GM21390 (cell line): ENCODE measurements at regions not wholly inside any gene's neighbourhood (a gene's known extent, or its start where the extent isn't known, plus 50 kb on each side); places are given as distances from the start of the nearest gene placed in this dataset.

ENCODE experiments used
- ATAC-seq: cut with Tn5 transposase; IDR thresholded peaks from one replicate; pipeline ENCODE4 v1.9.1; 2021; ENCODE audit not compliant: unreplicated experiment

- ATAC-seq: no peak
Measured at GRCh38 chr6:28732052-28732451, 191.7 kb downstream of the TRIM27 start.

DNA sequence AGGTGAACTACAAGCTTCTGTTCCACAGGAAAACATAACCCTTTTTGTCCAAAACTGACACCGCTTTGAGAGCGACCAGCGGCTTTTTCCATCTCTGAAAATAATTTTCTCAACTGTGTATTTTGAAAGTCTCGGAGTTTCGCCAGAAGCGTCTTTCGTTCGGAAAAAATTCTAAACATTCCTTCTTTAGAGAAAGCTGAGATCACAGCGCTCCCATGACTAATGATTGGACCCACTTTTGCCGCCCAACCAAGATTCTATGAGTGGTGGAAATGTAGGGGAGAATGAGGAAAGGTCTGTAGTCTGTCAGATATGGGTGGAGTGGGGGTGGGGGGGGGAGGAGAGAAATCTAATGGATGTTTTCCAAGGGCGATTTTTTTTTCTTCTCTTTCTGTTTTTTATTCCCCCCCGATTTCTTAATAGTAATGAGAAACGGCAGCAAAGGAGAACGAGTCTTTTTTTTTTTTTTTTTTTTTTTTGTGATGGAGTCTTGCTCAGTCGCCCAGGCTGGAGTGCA lies 189.3 kb downstream of the TRIM27 start:
- ATAC-seq: no peak

- no peak for ATAC-seq
Measured at GRCh38 chr6:28736121-28736520, 187.7 kb downstream of the TRIM27 start.

DNA sequence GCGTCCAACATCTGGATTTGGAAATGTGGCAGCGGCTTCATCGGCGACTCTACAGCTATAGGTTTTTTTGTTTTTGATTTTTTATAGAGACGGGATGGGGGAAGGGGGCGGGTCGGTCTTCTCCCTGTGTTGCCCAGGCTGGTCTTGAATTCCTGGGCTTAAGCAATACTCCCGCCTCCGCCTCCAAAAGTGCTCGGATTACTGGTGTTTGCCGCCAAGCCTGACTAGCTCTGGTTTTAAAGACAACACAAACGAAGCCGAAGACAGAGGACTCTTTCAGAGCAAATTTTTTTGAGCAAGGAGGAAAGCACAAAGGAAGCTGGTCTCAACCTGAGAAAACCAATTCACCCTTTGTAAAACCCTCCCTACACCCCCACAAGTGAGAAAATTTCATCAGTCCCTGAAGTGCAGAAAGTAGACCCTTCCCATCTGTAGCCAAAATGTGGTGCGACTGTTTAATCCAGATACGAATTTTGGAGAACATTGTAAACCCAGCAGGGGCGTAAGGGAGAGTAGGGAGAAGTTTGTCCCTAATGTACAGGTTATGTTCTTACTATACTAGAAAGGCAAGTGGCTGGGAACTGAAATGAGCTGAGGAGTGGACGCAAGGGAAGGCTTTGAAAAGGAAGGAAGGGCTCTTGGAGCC lies 185.9 kb downstream of the TRIM27 start:
- no peak for ATAC-seq

DNA sequence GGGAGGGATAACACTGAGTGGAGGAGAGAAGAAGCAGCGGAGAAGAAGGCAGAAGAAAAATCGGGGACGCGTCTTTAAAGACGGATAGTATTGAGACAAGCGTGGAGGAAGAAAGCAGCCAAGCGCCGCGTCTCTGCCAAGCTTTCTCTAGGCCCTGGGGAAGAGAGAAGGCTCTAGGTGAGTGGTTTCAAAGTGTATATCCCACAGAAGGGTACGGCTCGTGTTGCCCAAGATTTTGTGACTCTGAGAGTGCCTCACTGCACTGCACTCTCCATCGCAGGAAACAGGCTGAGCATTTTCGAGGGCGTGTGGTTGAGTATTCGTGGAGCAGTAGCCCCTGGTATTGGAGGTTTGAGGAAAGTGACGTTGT lies 185.4 kb downstream of the TRIM27 start:
- no peak for ATAC-seq

- no peak for ATAC-seq
Measured at GRCh38 chr6:28741363-28741762, 182.4 kb downstream of the TRIM27 start.

DNA sequence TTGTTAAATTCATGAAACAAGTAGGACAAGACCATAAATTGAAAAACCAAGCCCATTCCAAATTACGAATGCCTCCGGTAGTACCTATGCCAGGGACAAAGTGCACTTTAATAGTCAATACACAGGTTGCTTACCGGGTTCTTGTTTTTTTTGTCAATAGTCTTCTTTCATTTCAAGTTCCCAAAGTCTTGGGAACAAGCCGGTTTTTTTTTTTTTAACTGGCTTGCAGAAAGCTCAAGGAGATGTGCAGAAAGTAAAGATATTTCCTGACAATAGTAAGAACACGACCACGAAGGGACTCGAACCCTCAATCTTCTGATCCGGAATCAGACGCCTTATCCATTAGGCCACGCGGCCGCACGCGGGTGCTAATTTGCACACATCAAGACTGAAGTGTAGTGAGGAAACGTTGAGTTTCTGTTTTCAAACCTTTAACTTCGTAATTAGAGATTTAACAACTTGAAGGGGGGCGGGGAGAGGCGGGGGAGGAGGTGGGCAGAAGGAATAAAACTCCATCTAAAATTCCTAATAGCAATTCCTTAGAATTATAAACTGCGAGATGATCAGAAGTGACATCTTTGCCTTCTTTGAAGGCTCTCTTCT lies 181.0 kb downstream of the TRIM27 start:
- no peak for ATAC-seq

DNA sequence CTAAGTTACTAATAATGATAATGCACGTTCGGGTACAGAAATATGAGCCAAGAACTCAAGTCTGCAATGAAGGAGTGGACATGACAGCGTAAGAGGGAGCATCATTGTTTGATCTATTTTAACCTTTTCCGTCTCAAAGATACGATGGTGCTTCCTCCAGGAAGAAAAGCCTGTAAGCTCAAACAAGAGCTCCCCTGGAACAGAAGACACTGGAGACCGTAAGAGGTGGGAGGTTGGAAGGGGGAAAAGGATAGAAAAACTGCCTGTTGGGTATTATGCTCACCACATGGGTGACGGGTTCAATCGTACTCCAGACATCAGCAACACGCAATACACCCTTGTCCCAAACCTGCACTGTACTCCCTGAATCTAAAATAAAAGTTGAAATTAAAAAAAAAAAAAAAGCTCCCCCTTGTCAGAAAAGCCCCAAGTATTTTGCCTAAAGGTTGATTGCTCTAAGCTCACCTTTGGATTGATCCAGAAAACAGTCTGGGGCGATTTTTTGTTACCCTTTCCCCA lies 180.5 kb downstream of the TRIM27 start:
- no peak for ATAC-seq

- no peak for ATAC-seq
Measured at GRCh38 chr6:28747083-28747630, 176.6 kb downstream of the TRIM27 start.

DNA sequence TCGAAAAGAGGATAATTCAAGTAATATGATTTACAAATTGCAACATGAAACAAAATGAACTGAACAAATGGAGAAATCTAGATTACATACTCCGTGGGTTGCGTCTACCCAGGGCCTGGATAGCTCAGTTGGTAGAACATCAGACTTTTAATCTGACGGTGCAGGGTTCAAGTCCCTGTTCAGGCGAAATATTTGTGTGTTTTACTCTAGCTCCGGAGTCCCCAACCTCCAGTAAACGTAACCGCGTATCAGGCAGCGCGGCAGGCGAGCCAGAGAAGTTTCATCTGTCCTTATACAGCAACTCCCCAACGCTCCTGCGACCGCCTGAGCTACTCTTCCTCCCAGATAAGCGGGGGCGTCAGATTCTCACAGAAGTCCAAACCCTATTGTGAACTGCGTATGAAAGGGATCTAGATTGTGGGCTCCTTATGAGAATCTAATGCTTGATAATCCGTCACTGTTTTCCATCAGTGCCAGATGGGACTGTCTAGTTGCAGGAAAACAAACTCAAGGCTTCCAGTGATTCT lies 176.1 kb downstream of the TRIM27 start:
- no peak for ATAC-seq

- no peak for ATAC-seq
Measured at GRCh38 chr6:28748192-28748591, 175.6 kb downstream of the TRIM27 start.

DNA sequence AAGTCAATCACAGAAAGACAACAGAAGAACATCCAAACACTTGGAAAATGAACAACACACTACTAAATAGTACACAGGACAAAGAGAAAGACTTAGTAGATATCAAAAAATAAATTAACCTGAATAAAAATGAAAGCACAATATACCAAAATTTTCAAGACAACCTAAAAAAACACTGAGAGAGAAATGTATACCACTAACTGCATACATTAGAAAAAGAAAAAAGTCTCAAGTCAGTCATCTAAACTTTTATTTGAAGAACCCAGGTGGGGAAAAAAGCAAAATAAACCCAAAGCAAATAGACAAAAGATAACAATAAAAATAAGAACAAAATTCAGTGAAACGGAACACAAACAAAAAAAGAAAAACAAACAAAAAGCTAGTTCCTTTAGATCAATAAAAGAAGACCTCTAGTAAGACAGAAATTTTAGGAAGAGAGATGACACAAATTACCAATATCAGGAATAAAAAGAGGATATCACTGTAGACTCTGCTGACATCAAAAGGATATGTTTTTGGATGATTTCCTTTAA lies 172.8 kb downstream of the TRIM27 start:
- no peak for ATAC-seq

DNA sequence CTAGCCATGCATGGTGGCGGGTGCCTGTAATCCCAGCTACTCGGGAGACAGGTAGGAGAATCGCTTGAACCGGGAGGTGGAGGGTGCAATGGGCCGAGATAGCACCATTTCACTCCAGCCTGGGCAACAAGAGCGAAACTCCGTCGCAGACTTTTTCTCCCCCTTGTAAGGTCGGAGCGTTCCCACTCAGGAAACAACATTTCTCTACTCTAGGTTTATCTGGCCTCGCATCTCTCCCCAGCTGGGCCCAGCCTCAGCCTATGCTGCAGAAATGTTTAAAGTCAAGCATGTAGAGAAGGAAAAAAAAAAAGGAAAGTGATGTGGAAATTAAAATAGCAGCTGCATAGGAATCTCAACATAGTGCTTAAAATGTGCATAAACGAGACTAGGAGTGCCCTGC lies 172.3 kb downstream of the TRIM27 start:
- ATAC-seq: no peak

DNA sequence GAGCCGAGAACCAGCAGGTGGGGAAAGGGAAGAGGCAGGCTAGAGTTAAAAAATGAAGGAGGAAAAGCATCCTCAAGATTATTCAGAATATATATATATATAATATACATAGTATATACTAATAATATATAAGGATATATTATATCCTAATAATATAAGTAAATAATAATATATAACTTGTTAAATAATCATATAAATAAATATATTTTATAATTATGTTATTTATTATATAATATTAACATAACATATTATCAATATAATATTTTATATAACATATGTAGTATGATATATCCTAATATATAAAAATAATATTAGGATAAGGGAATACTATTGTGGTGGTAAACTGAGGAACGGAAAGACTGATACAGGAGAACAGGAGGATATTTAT lies 171.8 kb downstream of the TRIM27 start:
- ATAC-seq: no peak

DNA sequence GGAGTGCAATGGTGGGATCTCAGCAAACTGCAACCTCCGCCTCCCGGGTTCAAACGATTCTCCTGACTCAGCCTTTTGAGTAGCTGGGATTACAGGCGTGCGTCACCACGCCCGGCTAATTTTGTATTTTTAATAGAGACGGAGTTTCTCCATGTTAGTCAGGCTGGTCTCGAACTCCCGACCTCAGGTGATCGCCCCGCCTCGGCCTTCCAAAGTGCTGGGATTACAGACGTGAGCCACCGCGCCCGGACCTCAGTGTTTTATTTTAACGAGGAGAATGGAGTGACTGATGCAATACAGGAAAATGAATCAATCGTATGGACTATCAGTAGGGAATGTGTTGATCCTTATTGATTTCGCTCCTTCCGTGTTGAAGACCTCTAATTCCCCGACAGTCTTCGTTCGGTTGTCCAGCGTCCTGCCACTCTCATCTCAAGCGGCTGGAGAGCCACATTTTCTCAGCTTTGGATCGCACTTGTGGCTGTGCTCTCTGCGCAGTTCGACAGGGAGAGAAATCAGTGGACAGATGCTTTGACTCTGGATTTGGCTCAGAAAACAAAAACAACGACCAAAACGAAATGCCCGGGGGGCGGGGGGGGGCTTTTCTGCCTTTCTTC lies 166.2 kb downstream of the TRIM27 start:
- no peak for ATAC-seq

DNA sequence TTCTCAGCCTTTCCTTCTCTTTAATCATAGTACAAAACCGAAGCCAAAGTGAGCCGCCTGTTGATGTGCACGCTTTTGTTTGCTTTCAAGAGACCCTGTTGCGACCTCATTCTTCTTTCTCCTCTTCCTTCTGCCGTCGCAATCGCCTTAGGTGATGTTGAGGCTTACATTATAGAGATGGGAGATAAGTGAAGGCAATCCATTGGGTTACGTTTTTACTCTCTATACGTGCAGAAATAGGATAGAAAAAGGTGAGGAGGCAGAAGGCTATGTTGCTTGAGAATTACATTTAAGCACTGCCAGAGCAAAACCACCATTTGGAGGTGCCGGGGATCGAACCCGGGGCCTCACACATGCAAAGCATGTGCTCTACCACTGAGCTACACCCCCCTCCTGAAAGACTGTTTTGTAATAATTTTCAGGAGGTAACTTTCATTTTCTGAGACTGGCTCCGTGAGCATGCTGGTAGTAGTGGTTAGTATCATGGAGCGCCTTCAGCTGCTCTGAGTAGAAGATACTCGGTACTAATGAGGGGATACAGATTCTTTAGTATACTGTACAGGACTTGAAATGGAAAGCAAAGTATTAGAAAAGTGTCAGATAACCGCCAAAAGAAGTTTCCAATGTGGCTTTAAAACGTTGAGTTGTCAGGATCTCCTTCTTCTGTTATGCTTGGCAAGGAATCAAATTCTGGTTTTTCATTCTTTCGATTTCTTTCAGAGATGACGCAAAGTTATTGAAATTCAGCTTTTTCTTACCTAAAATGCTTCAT lies 165.6 kb downstream of the TRIM27 start:
- ATAC-seq: no peak

- ATAC-seq: no peak
Measured at GRCh38 chr6:28758818-28759235, 165.0 kb downstream of the TRIM27 start.

DNA sequence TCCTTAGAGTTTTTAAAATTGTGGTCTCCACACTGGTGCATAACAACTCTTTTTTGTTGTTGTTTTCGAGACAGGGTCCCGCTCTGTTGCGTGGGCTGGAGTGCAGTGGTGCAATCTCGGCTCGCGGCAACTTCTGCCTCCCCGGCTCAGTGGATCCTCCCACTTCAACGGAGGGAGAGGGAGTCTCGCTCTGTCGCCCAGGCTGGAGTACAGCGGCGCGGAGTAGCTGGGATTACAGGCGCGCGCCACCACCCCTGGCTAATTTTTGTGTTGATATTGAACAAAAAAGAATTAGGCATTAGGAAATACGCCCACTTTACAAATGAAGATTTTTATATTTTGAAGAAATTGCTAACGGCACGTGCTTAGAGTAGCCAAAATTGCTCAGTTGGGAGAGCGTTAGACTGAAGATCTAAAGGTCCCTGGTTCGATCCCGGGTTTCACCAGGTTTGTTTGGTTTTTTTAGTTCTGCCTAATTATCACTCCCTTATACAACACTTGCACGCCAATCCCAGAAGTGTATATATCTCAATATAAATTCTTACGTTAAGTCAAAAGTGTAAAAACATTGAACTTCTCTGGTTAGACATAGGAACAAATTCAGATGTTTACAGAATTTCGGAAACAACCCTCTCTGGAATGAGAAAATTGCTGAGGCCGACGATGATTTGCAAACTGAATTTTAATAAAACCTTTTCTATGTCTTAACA lies 159.6 kb downstream of the TRIM27 start:
- no peak for ATAC-seq

DNA sequence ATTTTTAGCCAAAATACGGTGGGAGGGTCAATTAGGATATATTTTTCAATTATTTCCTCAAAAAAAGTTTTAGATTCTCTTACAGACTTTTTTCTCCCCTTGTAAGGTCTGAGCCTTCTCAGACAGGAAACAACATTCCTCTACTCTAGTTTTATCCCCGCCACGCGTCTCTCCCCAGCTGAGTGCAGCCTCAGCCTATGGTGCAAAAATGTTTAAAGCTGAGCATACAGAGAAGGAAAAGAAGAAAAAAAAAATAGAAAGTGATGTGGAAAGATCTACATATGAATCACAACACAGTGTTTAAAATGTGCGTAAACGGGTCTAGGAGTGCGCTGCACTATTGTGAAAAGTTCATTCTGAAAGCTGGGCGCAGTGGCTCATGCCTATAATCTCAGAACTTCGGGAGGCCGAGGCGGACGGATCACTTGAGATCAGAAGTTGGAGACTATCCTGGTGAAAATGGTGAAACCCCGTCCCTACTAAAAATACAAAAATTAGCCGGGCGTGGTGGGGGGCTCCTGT lies 159.0 kb downstream of the TRIM27 start:
- ATAC-seq: no peak

GRCh38 chr6:28765978-28766351 lies 157.8 kb downstream of the TRIM27 start:
- ATAC-seq: no peak
